ENCODE measurements at regions not wholly inside any gene's neighbourhood (a gene's known extent, or its start where the extent isn't known, plus 50 kb on each side); places are given as distances from the start of the nearest gene placed in this dataset.

- TF ChIP-seq SP2 (IDR thresholded peaks at IDR 0.05; ENCODE audit: low read length) (no peak), SP4 (IDR thresholded peaks at IDR 0.05; ENCODE audit: low read length) (no peak), EGR1 (IDR thresholded peaks at IDR 0.05; ENCODE audit: borderline replicate concordance, low read depth, low read length) (no peak), RBBP5 (IDR thresholded peaks at IDR 0.05; ENCODE audit: borderline replicate concordance, low read depth, low read length) (no peak), CBX5 (IDR thresholded peaks at IDR 0.05; ENCODE audit: low read depth, low read length) (no peak), TAF7 (optimal IDR thresholded peaks at IDR 0.05; ENCODE audit: borderline replicate concordance, low read depth, low read length) (no peak), KDM5A (IDR thresholded peaks at IDR 0.05; ENCODE audit: low read length) (no peak)
Measured at GRCh38 chr18:38900445-38900844, 1334.8 kb upstream of the CELF4 start (continued).

Measured in H1 (cell line).